ENCODE measurements at regions not wholly inside any gene's neighbourhood (a gene's known extent, or its start where the extent isn't known, plus 50 kb on each side); places are given as distances from the start of the nearest gene placed in this dataset.

DNA sequence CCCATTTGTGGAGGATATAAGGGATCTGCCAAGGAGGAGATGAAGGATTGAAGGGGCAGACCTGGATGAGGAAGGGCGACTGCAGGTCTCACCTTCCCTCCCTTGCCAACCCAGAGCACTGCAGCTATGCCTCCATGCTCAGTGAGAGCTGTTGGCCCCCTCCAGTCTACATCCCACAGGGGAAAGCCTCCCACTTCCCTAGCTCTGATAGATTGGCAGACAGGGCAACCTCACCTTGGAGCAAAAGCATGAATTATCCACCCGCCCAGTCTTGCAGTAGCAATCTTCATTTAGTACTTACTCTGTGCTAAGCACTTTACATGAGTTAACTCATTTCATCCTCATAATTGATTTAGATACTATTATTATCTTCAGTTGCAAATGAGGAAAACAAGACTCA, 70.4 kb upstream of the SMNDC1 start:
- DNase-seq: no peak

DNA sequence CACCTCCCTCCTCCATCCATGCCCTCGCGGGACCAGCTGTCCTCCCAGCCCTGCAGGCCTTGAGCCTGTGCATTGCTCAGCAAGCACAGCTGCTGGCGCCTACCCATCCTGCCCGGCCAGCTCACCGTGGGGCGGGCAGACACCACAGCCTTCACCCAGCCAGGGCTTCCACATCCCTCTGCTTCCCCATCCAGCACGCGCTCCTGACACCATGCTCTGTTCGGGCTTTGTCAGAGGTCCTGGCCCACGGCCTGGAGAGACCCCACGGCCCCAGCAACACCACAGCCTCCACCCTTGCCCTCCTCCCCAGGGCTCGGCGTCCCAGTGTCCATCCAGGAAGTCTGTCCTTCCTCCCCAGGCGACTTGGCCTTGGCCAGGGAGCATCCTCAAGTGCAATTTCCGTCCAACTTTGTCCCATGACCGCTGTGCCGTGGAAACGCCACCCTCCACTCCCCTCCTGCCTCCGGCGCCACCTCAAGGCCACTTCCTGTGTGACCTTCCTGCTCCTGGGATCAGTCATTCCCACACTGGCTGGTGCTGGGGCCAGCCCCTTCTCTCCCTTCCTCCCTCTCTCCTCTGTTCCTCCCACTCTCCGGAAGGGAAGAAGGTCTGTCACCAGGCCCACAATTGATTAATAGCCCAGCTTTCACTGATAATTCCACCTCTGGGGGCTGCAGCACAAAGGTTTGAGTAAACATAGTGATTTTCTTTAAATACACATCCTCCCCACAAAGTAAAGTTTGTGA, 71.5 kb upstream of the SMNDC1 start:
- no peak for DNase-seq

DNA sequence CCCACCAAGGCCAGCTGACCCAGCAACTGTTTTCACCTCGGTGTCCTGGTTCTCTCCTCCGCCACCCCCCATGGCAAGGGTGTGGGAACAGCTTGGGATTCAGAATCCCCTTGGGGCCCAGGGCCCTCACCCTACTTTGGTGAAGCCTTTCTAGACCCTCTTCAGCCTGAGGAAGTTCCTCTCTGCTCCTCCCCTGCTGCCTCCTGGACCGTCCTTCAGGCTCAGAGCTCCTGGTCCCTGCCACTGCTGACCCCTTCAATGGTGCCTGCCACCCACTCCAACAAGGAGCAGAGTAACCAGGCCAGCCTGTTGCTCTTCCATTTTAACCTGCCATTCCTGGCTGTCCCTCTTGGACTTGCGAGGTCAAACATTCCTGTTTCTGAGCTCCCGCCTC, 72.0 kb upstream of the SMNDC1 start:
- no peak for DNase-seq

DNA sequence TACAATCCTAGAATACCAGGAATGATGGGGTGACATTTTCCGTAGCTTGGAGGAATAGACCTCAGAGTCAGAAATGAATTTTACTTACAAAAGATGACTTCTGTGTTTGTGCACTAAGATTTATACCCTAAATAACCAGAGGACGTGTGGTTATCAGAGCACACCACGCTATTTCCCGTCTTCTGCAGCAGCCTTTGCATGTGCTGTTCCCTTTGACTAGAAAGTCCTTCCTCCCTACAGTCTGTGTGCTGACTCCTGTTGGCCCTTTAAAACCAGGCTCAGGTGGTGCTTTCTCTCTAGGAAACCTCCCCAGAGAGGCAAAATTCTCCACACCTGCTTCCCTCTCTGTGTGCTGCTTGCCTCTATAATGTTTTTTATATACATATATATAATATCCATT, 73.3 kb upstream of the SMNDC1 start:
- no peak for DNase-seq

DNA sequence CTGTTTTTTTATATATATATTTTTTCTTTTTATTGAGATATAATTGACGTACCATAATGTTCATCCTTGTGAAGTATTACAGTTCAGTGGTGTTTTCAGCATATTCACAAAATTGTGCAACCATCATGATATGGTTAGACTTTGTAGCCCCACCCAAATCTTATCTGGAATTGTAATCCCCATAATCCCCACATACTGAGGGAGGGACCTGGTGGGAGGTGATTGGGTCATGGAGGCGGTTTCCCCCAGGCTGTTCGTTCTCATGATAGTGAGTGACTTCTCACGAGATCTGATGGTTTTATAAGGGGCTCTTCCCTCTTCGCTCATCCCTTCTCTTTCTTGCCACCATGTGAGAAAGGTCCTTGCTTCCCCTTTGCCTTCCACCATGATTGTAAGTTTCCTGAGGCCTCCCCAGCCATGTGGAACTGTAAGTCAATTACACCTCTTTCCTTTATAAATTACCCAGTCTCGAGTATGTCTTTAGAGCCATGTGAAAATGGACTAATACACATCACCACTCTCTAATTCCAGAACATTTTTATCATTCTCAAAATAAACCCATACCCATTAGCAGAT, 73.9 kb upstream of the SMNDC1 start:
- DNase-seq: no peak

DNA sequence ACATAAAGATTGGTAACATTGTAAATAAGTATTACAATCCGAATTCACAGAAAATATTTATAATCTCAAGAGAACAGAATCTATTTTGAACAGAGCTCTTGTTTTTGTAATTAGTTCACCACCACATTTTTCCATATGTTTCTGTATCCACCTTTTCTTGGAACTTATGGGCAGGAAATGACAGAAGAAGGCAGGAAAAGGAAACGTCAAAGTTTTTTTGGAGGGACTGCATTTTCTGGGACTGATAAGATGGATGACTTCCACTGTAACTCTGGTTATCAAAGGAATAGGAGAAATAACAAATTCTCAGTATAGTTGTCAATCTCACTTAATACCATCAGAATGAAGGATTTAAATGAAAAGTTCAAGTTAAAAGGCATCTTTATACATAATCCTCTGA, 75.1 kb upstream of the SMNDC1 start:
- DNase-seq: no peak

DNA sequence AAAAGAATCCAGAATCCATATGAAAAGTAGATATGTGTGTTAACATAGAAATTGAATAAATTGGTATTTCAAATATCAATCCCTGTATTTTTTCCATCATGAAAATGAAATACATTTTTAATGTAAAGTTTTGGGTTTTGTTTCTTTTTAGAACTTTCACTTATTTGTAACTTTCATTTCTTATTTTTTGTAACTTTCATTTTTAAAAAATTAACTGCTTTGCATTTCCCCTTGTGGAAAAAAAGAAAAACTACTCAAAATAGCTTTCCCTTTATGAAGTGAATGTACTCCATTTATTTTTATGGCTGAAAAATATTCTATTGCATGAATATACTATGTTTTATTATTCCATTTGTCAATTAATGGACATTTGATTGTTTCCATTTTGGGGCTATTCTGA, 75.6 kb upstream of the SMNDC1 start:
- no peak for DNase-seq

DNA sequence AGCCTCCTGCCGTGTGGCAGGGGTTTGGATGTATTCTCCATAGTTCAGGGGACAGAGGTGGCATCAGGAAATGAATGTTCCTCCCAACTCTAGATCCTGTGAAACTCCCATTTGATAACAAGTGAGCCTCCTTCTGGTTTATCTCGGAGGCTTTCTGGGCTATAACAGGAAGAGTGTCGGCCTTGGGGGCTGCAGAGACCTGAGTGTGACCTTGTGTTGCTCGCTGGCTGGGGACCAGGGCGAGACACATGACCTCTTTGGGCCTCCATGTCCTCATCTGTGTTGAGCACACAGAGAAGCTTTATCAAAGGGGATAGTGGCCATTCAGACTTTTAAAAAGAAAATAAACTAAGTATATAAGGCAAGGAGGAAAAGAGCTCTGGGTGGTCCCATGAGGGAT, 78.0 kb upstream of the SMNDC1 start:
- DNase-seq: no peak

DNA sequence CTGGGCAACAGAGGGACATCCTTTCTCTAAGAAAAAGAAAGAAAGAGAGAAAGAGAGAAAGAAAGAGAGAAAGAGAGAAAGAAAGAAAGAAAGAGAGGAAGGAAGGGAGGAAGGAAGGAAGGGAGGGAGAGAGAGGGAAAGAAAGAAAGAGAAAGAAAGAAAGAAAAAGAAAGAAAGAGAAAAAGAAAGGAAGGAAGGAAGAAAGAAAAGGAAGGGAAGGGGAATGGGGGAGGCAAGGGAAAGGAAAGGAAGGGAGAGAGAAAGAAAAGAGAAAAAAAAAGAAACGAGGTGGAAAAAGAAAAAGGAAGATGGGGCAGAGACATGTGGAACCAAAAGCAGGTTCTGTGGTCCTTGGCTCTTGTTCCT, 82.9 kb upstream of the SMNDC1 start:
- DNase-seq: no peak

DNA sequence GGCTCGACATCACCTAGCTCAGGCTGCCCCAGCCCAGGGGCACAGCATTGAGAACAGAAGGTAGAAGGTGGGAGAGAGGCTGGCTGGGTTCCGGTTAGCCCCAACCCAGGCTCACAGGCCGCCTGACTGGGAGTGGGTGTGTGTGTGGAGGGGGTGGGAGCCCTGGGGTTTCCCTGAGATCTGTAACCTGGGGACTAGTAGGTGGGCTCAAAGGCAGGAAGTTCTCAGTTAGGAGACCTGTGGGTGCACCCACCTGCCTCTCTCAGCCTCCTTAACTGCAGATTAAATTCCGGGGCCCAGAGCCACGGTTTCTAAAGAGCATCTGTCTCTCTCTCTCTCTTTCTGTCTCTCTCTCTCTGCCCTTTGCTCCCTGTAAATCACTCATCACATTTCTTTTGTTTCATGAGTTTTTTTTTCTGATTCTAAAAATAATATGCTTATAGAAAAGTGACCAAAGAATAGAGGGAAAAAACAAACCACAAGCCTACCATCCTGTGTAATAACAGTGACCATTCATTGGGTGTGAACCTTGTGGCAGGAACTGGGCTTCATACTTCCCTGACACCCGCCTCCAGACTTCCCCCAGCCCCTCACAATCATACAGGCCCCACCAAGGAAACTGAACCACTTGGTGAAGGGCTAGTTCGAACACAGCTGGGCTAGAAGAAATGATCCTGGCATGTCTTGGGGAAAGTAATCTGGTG, 83.4 kb upstream of the SMNDC1 start:
- peak; percentile 59 to 71 for DNase-seq

DNA sequence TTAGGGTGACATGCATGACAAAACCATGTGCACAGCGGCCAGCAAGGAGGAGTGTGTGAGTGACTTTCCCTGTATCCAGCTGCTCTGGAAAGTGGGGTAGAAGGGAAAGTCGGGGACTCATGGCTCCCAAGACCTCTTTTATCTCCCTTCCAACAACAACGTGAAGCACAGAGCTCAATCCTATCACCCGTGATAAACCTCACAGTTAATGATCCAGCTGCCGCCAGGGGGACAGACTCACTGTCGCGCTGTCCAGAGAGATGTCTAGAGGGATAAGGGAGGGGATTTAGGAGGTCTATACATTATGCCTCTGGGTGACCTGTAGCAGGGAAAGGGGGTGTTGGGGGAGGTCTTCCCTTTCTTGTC, 84.0 kb upstream of the SMNDC1 start:
- no peak for DNase-seq

DNA sequence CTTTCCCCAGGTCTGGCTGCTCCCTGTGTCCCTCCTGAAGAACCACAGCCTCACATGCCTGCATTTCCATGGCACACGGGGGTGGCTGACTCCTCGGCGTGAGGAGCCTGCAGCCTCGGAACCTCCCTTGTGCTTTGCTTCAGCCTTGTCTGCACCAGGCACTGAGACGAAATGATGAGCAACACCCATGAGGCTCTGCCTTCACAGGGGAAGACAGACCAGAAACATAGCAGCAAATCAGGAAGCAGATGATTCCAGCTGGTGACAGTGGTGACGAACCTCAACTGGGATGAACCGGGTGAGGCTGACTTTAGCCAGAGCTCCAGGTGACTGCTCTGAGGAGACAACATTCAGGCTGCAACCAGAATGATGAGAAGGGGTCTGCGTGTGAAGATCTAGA, 84.5 kb upstream of the SMNDC1 start:
- no peak for DNase-seq

DNA sequence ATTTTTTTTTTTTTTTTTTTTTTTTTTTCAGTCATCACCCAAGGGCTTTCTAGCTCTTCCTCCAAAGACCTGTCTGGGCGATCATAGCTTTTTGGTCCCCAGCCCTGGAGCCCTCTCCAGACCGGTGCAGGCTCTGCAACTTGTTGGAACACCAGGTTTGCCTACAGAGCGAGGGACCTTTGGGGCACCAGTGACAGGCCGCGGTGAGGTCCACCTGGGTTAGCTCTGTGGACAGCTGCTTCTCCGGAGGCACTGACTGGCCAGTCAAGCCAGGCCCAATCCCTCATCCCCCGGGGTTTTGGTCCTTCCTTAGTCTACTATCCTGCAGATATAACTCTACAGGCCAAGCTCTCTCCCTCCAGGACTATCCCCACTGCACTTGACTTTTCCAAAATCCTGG, 86.8 kb upstream of the SMNDC1 start:
- no peak for DNase-seq

DNA sequence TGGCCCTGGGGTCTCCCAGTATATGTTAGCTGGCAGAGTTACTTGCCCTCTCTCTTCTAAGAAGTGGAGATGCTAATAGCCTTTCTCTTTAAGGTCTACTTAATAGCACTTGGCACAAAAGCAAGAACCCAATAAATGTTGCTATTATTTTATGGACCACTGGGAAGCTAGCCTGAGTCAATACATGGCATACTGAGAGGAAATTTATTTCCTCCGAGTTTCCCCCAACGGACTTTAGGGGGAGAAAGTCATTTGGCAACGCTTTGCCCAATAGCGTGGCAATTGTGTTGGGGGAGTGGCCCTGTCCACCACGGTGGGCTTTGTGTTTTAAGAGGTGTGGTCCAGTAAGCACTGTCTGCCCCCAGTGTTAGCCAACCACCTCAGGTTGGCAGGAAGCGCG, 87.4 kb upstream of the SMNDC1 start:
- DNase-seq: no peak

DNA sequence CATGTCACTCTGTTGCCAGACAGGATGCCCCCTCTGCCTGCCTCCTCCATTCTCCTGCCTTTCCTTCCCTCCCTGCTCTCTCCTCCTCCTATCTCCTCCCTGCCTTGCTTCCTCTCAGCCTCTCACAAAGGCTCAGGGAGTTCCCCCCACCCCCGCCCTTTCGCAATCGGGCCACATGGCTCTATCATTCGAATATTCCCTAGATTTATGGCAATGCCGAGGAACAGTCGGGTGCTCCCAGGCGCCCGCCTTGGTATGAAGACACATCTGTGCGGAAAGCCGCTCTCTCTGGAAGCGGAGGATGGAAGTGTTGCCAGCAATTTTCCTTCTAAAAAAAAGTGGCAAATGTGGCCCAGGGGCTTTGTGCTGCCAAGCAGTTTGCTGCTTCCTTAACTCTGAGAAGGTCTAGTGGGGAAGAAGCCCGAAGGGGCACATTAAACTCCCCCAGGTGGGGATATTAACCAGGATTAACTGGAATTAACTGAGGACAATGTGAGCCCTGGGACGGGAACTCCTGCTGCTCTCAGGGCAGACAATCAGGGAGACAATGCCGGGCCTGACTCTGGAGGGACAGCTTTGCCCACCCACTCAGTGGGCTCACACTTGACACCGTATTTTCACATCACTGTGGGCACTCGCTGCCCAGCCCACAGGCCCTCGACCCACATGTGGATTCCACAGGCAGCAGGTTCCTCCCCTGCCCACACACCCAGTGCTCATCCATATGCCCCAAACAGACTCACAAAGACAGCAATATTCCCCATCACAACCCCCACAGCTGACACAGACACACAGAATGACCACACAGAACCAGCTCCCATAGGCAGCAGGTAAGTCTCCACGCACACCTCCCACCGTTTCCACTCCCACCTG, 88.4 kb upstream of the SMNDC1 start:
- no peak for DNase-seq

DNA sequence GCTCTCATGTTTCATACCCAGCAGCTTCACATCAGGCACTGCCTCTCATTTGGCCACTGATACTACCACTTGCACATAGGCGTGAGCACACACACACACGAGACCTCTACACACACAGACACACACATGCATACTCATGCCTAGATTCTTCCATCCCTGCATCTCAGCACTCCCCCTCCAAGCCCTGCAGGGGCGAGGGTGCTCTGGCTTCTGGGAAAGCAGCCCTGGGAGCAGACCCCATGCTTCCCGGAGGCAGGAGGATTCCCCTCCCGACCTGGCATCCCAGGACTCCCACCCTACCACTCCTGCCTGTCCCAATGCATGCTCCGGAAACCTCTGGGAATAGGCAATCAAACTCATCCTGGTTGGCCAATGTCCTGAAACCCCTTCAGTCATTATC, 89.1 kb upstream of the SMNDC1 start:
- no peak for DNase-seq

DNA sequence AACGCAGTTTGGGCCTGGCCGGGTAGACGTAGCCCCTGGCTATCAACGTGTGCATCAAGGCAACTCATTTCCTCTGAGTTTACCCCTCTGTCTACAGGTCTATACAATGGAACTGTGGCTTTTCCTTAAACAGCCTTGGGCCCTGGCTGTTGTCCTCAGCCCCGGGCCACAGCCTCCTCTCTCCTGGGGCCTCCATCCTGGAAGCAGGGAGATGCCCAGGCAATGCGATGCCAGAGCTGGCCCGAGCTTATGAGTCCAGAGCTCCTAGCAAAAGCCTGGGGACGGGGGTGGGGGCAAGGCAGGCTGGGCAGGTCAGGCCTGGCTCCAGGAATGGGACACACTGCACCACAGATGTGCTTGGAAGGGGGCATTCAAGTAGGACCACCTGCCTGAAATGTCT, 89.6 kb upstream of the SMNDC1 start:
- DNase-seq: no peak

DNA sequence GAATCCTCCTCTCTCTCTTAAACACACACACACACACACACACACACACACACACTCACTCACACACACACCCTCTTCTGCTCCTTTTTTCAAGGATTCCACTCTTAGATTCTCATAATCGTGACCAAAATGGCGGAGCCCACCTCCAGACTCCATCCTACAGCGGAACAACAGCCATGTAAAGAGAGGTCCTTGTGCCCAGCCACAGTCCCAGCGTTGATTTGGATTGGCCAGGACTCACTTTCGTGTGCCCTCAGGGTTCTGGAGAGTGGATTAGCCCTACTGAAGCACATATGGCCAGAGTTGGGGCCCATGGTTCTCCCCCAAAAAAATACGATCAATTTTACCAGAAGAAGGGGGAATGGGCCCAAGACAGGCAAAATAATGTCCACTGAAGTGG, 90.2 kb upstream of the SMNDC1 start:
- DNase-seq: no peak

DNA sequence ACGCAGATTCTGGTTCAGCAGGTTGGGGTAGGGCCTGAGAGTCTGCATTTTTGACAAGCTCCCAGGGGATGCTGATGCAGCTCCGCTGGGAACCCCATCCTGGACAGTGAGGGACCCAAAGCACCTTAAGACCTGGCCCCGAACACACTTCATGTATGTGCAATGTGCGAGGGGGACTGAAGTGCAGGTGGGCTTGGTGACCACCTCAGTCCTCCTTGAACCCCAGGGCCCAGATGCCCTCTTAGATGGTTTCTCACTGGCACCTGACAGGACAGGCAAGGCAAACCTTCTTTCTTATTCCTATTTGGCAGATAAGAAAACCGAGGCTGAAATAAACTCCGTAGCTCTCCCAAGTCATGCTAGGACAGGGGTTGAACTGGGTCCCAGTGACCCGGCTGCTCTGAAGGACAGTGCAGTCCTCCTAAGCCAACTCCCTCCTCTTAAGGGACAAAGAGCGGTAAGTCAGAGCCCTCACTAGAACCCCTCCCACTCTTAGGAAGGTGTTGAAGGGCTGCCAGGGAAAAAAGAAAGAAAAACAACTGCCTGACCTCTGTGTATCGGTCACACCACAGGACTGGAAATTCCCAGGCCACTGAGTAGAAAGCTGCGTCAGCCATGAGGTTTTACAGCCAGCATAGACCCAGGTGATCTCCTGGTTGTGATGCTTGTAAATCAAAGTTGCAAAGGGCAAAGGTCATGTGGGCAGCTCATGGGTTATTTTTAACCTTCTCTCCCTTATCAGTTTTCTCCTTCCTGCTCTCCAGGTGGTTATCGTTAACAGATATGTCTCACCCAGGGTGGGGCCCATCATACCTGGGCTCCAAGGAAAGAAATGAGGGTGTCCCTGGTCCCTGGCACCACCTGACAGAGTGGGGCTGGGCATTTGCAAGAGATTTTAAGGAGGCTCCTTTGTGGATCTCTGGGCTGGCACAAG, 90.9 kb upstream of the SMNDC1 start:
- peak in 1 of 2 experiments; percentile 61 for DNase-seq

DNA sequence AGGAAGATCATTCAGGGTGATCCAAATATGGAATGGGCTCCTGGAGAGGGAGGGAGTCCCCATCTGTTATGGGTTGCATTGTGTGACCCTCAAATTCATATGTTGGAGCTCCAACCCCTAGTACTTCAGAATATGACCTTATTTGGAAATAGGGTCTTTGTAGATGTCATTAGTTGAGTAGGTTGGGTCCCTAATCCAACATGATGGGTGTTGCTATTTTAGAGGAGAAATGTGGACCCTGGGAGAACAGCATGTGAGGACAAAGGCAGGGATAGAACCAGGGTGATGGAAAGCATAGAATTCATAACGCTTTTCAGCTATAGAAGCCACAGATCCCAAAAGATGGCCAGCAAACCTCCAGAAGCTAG, 91.5 kb upstream of the SMNDC1 start:
- DNase-seq: no peak

DNA sequence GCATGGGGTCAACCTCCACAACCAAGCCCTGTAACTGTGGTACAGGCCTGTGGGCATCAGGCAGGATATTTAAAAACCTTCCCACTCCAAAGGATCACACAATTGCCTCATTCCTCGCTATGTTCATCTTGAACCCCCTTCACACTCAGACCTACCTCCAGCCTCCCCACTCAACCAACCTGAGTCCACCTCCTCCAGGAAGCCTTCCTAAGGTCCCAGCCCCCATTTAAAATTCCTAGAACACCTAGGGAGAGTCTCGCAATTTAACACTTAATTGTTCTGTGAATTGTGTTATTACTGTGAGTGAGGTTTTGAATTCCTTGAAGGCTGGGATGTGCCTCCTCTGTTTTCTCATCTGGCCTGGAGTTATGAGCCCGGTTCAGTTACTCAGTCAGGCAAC, 93.1 kb upstream of the SMNDC1 start:
- DNase-seq: no peak

DNA sequence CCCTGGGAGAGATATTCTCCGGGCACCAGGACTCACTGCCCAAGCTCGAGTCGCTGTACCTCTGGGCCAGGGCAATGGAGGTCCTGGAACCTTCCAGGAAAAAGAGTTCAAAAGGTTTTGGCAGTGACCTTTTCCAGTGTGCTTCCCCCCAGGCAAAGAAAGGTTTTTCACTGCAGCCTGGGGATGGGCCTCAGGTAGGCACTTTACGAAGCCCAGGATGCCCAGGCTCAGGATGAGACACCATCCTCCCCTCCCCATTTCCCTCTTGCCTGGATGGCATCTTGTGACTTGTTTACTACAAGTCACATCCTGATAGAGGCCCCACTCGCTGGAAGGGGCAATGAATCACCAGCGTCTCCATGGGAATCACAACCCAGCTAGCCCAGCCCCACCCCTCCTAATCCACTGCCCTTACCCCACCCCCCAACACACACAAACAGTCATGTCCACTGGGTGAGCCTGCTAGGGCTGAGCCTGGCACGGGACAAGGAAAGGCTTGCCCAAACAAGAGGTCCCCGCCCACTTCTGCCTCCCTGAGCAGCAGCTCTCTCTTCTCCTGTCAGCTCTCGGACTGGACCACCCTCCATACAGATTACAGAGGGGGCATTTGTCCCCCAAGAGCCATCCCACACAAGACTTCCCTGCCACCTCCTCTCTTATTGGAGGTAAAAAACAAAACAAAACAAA, 93.8 kb upstream of the SMNDC1 start:
- no peak for DNase-seq
